ENCODE measurements at regions not wholly inside any gene's neighbourhood (a gene's known extent, or its start where the extent isn't known, plus 50 kb on each side); places are given as distances from the start of the nearest gene placed in this dataset.
"Not testable (repeated sequence)": the region's sequence is repeated elsewhere in the genome, so short reads cannot be mapped to it uniquely, and the experiment has no call there.

- no peaks in the 10 kb centered on the region for H3K4me1 Mint-ChIP-seq
- peaks cover 5% of the 10 kb centered on the region for H3K27me3 Mint-ChIP-seq
- no peak for DNase-seq
- H3K27ac Mint-ChIP-seq, result no peak overlapping the region
- no peaks in the 10 kb centered on the region for H3K36me3 Mint-ChIP-seq
- CTCF ChIA-PET, result interaction anchor here (0.6 kb wide), 1 partner anchor 68 kb away, joined by 3 read pairs; no protein-coding TSS in a partner anchor
- no peak overlapping the region for H3K4me3 Mint-ChIP-seq
- H3K9me3 Mint-ChIP-seq, result no peaks in the 10 kb centered on the region
Measured at GRCh38 chr1:244144053-244144452, 93.0 kb downstream of the ZBTB18 start.

- Mint-ChIP-seq H3K4me1 (no peaks in the 10 kb centered on the region), H3K36me3 (no peaks in the 10 kb centered on the region), H3K4me3 (no peak overlapping the region), H3K27me3 (peaks cover 3% of the 10 kb centered on the region), H3K9me3 (no peaks in the 10 kb centered on the region), H3K27ac (no peak overlapping the region)
- DNase-seq, result no peak
- CTCF ChIA-PET, result no interaction called here
Measured at GRCh38 chr1:244150071-244150470, 99.0 kb downstream of the ZBTB18 start.

GRCh38 chr1:244150665-244151064 is 99.6 kb downstream of the ZBTB18 start:
- Mint-ChIP-seq H3K9me3 (no peaks in the 10 kb centered on the region), H3K27ac (no peak overlapping the region), H3K4me1 (no peaks in the 10 kb centered on the region), H3K36me3 (no peaks in the 10 kb centered on the region), H3K27me3 (peaks cover 3% of the 10 kb centered on the region), H3K4me3 (no peak overlapping the region)
- no peak for DNase-seq
- CTCF ChIA-PET, result no interaction called here

DNA sequence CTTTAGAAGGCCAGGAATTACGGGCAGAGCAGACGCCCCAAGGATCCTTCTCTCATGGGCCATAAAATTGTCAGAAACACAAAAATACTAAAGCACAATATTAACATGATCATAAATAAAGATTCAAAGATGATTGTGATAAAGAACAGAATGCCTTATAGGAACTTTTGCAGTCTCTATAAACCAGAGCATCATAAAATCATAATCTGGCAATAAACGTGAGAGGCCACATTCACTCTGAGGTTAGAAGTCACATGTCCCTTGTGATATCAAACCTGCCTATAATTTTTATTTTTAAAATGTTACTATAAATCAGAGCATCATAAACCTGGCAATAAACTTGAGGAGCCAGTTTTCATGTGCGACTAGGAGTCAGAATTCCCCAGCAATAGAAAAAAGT is 100.5 kb downstream of the ZBTB18 start:
- CTCF ChIA-PET, result no interaction called here

DNA sequence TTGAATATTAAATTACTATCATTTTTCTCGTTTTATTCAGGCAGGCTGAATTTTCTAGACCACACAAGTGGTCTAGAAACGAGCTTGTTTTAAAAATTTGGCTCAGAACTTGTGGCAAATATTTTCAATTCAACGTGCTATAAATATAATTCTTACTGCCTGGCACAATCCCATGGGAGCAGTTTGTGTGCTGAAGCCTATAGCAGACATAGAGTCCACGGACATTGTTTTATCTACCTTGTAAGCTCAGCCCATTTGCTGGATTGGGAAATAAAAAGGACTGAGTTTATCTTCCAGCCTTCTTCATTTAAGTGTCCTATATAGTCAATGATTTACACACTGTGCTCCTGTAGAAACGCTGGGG is 103.4 kb downstream of the ZBTB18 start:
- Mint-ChIP-seq H3K27me3 (peaks cover 7% of the 10 kb centered on the region), H3K27ac (no peak overlapping the region), H3K9me3 (no peaks in the 10 kb centered on the region), H3K36me3 (no peaks in the 10 kb centered on the region), H3K4me1 (no peaks in the 10 kb centered on the region), H3K4me3 (no peak overlapping the region)
- DNase-seq, result no peak
- CTCF ChIA-PET, result no interaction called here

More for the DNA sequence above, 100.5 kb downstream of the ZBTB18 start:
- DNase-seq, result no peak
- H3K27ac Mint-ChIP-seq, result no peak overlapping the region
- H3K4me1 Mint-ChIP-seq, result no peaks in the 10 kb centered on the region
- H3K9me3 Mint-ChIP-seq, result no peaks in the 10 kb centered on the region
- no peak overlapping the region for H3K4me3 Mint-ChIP-seq
- peaks cover 5% of the 10 kb centered on the region for H3K27me3 Mint-ChIP-seq
- H3K36me3 Mint-ChIP-seq, result no peaks in the 10 kb centered on the region

DNA sequence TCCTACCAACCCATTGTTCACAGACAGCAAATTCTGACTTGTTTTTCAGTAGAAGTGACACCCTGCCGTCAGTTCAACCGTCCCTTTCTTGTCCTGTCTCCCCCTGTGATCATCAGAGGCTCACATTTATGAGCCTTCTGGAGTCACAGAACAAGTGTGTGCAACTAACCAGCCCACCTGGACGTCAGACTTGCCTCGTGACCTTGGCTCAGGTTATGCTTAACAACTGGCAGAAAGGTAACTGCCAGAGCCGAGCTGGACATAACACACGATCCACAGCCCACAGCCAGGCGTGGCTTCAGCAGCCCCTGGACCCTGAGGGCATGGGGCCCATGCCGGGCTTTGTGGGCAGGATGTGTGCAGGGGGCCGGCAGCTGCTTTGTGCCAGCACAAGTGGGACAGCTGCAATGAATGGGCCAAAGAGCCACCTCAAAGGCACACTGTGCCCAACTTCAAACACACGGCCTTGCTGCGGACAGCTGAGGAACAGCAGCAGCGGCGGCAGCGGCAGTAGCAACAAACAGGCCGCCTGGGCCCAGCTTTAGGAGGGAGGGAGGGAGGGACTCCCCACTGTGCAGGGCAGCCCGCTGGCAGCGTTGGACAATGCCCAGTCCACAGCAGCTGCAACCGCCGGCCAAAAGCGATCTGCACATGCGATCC is 103.9 kb downstream of the ZBTB18 start:
- no peak for DNase-seq
- H3K4me3 Mint-ChIP-seq, result no peak overlapping the region
- H3K9me3 Mint-ChIP-seq, result no peaks in the 10 kb centered on the region
- H3K4me1 Mint-ChIP-seq, result no peaks in the 10 kb centered on the region
- H3K36me3 Mint-ChIP-seq, result no peaks in the 10 kb centered on the region
- CTCF ChIA-PET, result no interaction called here
- no peak overlapping the region for H3K27ac Mint-ChIP-seq
- H3K27me3 Mint-ChIP-seq, result peaks cover 7% of the 10 kb centered on the region

- DNase-seq, result no peak
- Mint-ChIP-seq H3K27me3 (peaks cover 7% of the 10 kb centered on the region), H3K36me3 (no peaks in the 10 kb centered on the region), H3K4me1 (no peaks in the 10 kb centered on the region), H3K27ac (no peak overlapping the region), H3K4me3 (no peak overlapping the region), H3K9me3 (no peaks in the 10 kb centered on the region)
- CTCF ChIA-PET, result no interaction called here
Measured at GRCh38 chr1:244155661-244156060, 104.6 kb downstream of the ZBTB18 start.

GRCh38 chr1:244156617-244157016 is 105.5 kb downstream of the ZBTB18 start:
- H3K27ac Mint-ChIP-seq, result peak overlapping the region; percentile 33
- H3K4me3 Mint-ChIP-seq, H3K9me3 Mint-ChIP-seq, H3K4me1 Mint-ChIP-seq, DNase-seq, H3K36me3 Mint-ChIP-seq, CTCF ChIA-PET, H3K27me3 Mint-ChIP-seq: not testable (repeated sequence)

DNA sequence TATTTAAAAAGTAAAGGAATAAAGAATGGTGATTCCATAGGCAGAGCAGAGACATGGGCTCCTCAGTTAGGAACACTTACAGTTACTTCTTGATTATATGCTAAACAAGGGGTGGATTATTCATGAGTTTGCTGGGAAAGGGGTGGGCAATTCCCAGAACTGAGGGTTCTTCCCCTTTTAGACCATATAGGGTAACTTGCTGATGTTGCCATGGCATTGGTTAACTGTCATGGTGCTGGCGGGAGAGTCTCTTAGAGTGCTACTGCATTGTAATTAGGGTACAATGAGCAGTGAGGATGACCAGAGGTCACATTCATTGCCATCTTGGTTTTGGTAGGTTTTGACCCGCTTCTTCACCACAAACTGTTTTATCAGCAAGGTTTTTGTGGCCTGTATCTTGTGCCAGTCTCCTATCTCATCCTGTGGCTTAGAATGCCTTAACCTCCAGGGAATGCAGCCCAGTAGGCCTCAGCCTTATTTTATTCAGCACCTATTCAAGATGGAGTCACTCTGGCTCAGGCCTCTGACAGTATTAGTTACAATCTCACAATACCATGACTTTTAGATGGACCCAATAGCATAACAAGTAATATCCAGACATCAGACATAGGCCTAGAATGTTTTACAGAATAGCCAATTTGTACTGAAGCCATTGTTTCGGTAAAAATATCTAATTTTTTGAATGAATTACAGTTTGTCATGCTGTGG is 106.8 kb downstream of the ZBTB18 start:
- no peak for DNase-seq
- no peak overlapping the region for H3K27ac Mint-ChIP-seq
- H3K9me3 Mint-ChIP-seq, result no peaks in the 10 kb centered on the region
- H3K36me3 Mint-ChIP-seq, result no peaks in the 10 kb centered on the region
- peaks cover 7% of the 10 kb centered on the region for H3K27me3 Mint-ChIP-seq
- no peak overlapping the region for H3K4me3 Mint-ChIP-seq
- CTCF ChIA-PET, result interaction anchor here (0.6 kb wide), 1 partner anchor 833 kb away, joined by 4 read pairs; no protein-coding TSS in a partner anchor
- no peaks in the 10 kb centered on the region for H3K4me1 Mint-ChIP-seq

GRCh38 chr1:244159646-244160045 is 108.6 kb downstream of the ZBTB18 start:
- Mint-ChIP-seq H3K4me3 (no peak overlapping the region), H3K9me3 (no peaks in the 10 kb centered on the region), H3K27ac (no peak overlapping the region), H3K4me1 (no peaks in the 10 kb centered on the region), H3K36me3 (no peaks in the 10 kb centered on the region), H3K27me3 (peaks cover 7% of the 10 kb centered on the region)
- CTCF ChIA-PET, result no interaction called here
- no peak for DNase-seq

DNA sequence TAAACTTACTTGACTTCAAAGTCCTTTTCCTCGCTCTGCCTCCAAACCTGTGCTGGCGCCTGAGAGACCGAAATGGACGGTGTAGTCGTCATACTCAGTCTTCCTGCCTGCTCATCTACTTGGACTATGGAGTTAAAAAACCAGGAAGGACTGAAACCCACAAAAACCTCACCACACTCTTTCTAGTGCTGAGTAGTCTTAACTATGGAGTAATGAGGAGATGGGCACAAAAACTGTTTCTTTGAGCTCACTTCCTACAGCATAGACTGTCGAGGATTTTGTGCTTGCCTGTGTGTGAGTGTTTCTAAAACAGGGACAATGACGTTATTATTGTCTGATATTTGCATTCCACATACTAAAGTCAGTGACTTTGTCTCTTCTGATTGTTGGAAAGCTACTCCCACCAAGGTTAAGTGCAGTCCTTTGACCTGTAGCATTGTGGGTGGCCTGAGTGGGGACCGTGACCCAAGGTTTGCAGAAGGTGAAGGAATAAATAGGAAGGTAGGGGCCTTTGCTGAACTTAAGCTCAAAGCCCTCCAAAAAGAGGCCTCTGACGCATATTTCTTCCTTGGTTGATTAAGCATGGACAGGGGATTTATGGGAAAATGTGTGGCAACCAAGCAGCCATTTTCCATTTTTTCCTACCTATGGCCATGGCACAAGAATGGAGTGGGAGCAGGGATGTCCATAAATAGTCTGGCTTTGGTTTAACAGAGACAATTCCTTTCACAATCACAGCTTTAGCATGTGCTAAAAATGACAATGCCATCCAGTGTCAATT is 109.6 kb downstream of the ZBTB18 start:
- H3K4me3 Mint-ChIP-seq, result no peak overlapping the region
- H3K36me3 Mint-ChIP-seq, result no peaks in the 10 kb centered on the region
- no peak for DNase-seq
- CTCF ChIA-PET, result no interaction called here
- H3K4me1 Mint-ChIP-seq, result no peaks in the 10 kb centered on the region
- no peak overlapping the region for H3K27ac Mint-ChIP-seq
- H3K9me3 Mint-ChIP-seq, result no peaks in the 10 kb centered on the region
- peaks cover 4% of the 10 kb centered on the region for H3K27me3 Mint-ChIP-seq

GRCh38 chr1:244161236-244161510 is 110.1 kb downstream of the ZBTB18 start:
- no peak for DNase-seq
- Mint-ChIP-seq H3K27ac (no peak overlapping the region), H3K27me3 (peaks cover 4% of the 10 kb centered on the region), H3K9me3 (no peaks in the 10 kb centered on the region), H3K4me1 (no peaks in the 10 kb centered on the region), H3K36me3 (no peaks in the 10 kb centered on the region), H3K4me3 (no peak overlapping the region)
- CTCF ChIA-PET, result no interaction called here

- no peak for DNase-seq
- H3K36me3 Mint-ChIP-seq, result no peaks in the 10 kb centered on the region
- CTCF ChIA-PET, result no interaction called here
- H3K27me3 Mint-ChIP-seq, result no peaks in the 10 kb centered on the region
- H3K9me3 Mint-ChIP-seq, result no peaks in the 10 kb centered on the region
- no peak overlapping the region for H3K4me3 Mint-ChIP-seq
- H3K4me1 Mint-ChIP-seq, result no peaks in the 10 kb centered on the region
- H3K27ac Mint-ChIP-seq, result no peak overlapping the region
Measured at GRCh38 chr1:244162786-244163530, 111.9 kb downstream of the ZBTB18 start.

GRCh38 chr1:244163861-244164510 is 112.9 kb downstream of the ZBTB18 start:
- Mint-ChIP-seq H3K36me3 (no peaks in the 10 kb centered on the region), H3K27ac (no peak overlapping the region), H3K4me1 (no peaks in the 10 kb centered on the region), H3K27me3 (no peaks in the 10 kb centered on the region), H3K4me3 (no peak overlapping the region), H3K9me3 (no peaks in the 10 kb centered on the region)
- no peak for DNase-seq
- CTCF ChIA-PET, result interaction anchor here (0.5 kb wide), 1 partner anchor 46 kb away, joined by 3 read pairs; no protein-coding TSS in a partner anchor

Measured in activated naive CD4-positive, alpha-beta T cell treated with anti-CD3 and anti-CD28 coated beads, Interleukin-2, amount 10 ng/mL, durations not matched to agents 7 days and 5 days (primary cell).